Activated CD8-positive, alpha-beta T cell treated with anti-CD3 and anti-CD28 coated beads for 36 hours (primary cell): ENCODE measurements at regions not wholly inside any gene's neighbourhood (a gene's known extent, or its start where the extent isn't known, plus 50 kb on each side); places are given as distances from the start of the nearest gene placed in this dataset.

Experiments
- ATAC-seq: fragments of 200-7000 bp; cut with Tn5 transposase; one replicate; pipeline ENCODE4 v1.10.0; 2021; ENCODE audit warnings: mild to moderate bottlenecking, moderate library complexity
- CTCF ChIA-PET: fragments of 350-600 bp; sonication (Branson Sonifier 250); formaldehyde crosslinking; loops from one replicate; lab custom pipeline; 2021; ENCODE audit warnings: antibody characterized with exemption; lab: Charles Lee
- POLR2A ChIA-PET: fragments of 350-600 bp; sonication (Branson Sonifier 250); formaldehyde crosslinking; loops from one replicate; lab custom pipeline; 2021; ENCODE audit warnings: antibody characterized with exemption; lab: Charles Lee
- DNase-seq: peaks from one replicate; pipeline ENCODE4 v3.0.0-alpha.2; 2020
- H3K27ac Mint-ChIP-seq: one replicate; pipeline ENCODE4 v1.8.0; 2021; ENCODE audit warnings: mild to moderate bottlenecking, mixed read lengths
- H3K27me3 Mint-ChIP-seq: one replicate; pipeline ENCODE4 v1.8.0; 2021; ENCODE audit warnings: mixed read lengths
- H3K36me3 Mint-ChIP-seq: one replicate; pipeline ENCODE4 v1.8.0; 2021; ENCODE audit warnings: low read depth, mixed read lengths
- H3K4me1 Mint-ChIP-seq: one replicate; pipeline ENCODE4 v1.8.0; 2021; ENCODE audit warnings: low read depth, mixed read lengths
- H3K4me3 Mint-ChIP-seq: one replicate; pipeline ENCODE4 v1.8.0; 2021; ENCODE audit warnings: mild to moderate bottlenecking, moderate library complexity, mixed read lengths
- H3K9me3 Mint-ChIP-seq: one replicate; pipeline ENCODE4 v1.8.0; 2021; ENCODE audit warnings: mixed read lengths
- CTCF ChIP-seq: fragments of 200-600 bp; IDR thresholded peaks from one replicate; pipeline ENCODE4 v1.8.0; 2022; ENCODE audit warnings: antibody characterized with exemption, mild to moderate bottlenecking
- intact Hi-C: fragments of 100-400 bp; cut with micrococcal nuclease; formaldehyde crosslinking; loops from one replicate; pipeline ENCODE4 v1.10.0; 2022

- Mint-ChIP-seq H3K4me3 (no peak overlapping the region), H3K9me3 (no peaks in the 10 kb centered on the region), H3K36me3 (no peaks in the 10 kb centered on the region), H3K4me1 (no peaks in the 10 kb centered on the region), H3K27me3 (no peaks in the 10 kb centered on the region), H3K27ac (no peak overlapping the region)
- ChIA-PET POLR2A (no interaction called here), CTCF (no interaction called here)
- DNase-seq (no peak), ATAC-seq (no peak)
- TF ChIP-seq CTCF: no peak
- intact Hi-C loops: no loop called here
These were observed 501.4 kb downstream of the NSUN3 start for GRCh38 chr3:94564247-94564646.

GRCh38 chr3:94568041-94568440, 505.2 kb downstream of the NSUN3 start:
- H3K9me3 Mint-ChIP-seq: peaks cover under 1% of the 10 kb centered on the region
- TF ChIP-seq CTCF: no peak
- DNase-seq (no peak), ATAC-seq (no peak)
- intact Hi-C loops: no loop called here
- H3K27me3 Mint-ChIP-seq: no peaks in the 10 kb centered on the region
- no peak overlapping the region for H3K27ac Mint-ChIP-seq
- no peaks in the 10 kb centered on the region for H3K36me3 Mint-ChIP-seq
- POLR2A ChIA-PET: no interaction called here
- CTCF ChIA-PET: no interaction called here
- H3K4me1 Mint-ChIP-seq: no peaks in the 10 kb centered on the region
- H3K4me3 Mint-ChIP-seq: no peak overlapping the region

GRCh38 chr3:94573337-94573736, 510.5 kb downstream of the NSUN3 start:
- intact Hi-C loops: no loop called here
- no peaks in the 10 kb centered on the region for H3K36me3 Mint-ChIP-seq
- ChIA-PET POLR2A (no interaction called here), CTCF (no interaction called here)
- DNase-seq (no peak), ATAC-seq (no peak)
- no peaks in the 10 kb centered on the region for H3K27me3 Mint-ChIP-seq
- peaks cover 7% of the 10 kb centered on the region for H3K9me3 Mint-ChIP-seq
- H3K4me1 Mint-ChIP-seq: no peaks in the 10 kb centered on the region
- no peak overlapping the region for H3K4me3 Mint-ChIP-seq
- no peak for TF ChIP-seq CTCF
- H3K27ac Mint-ChIP-seq: no peak overlapping the region

GRCh38 chr3:94587291-94587690, 524.4 kb downstream of the NSUN3 start:
- Mint-ChIP-seq H3K9me3 (peaks cover 4% of the 10 kb centered on the region), H3K4me1 (no peaks in the 10 kb centered on the region), H3K27me3 (no peaks in the 10 kb centered on the region), H3K36me3 (no peaks in the 10 kb centered on the region), H3K4me3 (no peak overlapping the region), H3K27ac (no peak overlapping the region)
- ChIA-PET POLR2A (no interaction called here), CTCF (no interaction called here)
- no peak for ATAC-seq
- no peak for TF ChIP-seq CTCF
- DNase-seq: no peak
- intact Hi-C loops: no loop called here

- intact Hi-C loops: no loop called here
- DNase-seq (no peak), ATAC-seq (no peak)
- H3K27me3 Mint-ChIP-seq: no peaks in the 10 kb centered on the region
- no peak for TF ChIP-seq CTCF
- ChIA-PET POLR2A (no interaction called here), CTCF (no interaction called here)
- H3K4me1 Mint-ChIP-seq: no peaks in the 10 kb centered on the region
- no peak overlapping the region for H3K4me3 Mint-ChIP-seq
- no peak overlapping the region for H3K27ac Mint-ChIP-seq
- no peaks in the 10 kb centered on the region for H3K9me3 Mint-ChIP-seq
- H3K36me3 Mint-ChIP-seq: no peaks in the 10 kb centered on the region
These were observed 530.8 kb downstream of the NSUN3 start for GRCh38 chr3:94593526-94594150.
